ENCODE measurements at regions not wholly inside any gene's neighbourhood (a gene's known extent, or its start where the extent isn't known, plus 50 kb on each side); places are given as distances from the start of the nearest gene placed in this dataset.
"Not testable (repeated sequence)": the region's sequence is repeated elsewhere in the genome, so short reads cannot be mapped to it uniquely, and the experiment has no call there.

DNA sequence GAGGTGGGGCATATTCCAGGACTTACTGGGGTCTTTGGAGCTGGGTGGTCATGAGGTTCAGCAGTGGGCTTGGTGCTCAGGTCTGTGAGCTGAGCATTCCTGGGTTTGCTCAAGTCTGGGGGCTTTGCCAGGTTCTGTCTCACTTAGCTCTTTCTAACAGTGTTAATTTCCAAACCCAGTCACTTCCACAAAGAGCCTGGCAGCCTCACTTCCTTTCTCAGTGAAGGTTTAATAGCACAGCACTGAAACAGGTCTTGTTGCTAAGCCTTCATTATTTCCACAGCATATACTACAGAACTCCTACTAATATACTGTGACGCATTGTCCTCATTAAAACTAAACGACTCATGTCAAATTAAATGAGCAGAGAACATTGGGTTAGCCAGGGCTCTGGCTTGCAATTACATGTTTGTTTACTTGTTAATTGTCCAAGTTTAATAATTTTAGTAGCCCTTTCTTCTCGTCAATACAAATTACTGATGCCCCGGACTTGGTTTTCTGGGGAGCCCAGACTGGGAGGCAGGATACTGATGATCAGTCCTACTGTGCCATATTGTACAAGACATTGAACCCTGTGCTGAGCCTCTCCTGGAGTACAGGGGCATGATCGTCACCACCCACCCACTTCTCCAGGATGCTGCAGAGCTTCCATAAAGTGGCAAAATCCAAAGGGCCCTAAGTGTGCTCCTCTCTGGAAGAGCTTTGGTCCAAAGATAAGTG, 170.7 kb downstream of the IER5 start:
- no peak for DNase-seq (ENCODE audit: low spot score)

DNA sequence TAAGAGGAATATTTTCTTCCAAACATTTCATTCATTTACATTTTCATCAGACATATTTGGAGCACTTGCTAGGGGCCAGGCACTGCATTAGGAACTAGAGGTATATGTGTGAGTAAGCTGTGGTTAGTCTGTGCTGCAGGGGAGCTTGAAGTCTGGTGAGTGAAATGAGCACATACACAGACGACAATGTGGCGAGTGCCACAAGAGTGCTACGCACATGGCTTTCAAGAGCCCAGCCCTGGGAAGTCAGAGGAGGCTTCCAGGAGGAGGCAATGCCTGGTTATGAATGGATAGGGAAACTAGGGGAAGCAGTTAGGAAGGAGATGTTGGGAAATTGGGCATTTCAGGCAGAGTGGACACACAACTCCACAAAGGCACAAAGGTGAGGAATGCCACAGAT, 171.8 kb downstream of the IER5 start:
- DNase-seq (ENCODE audit: low spot score), result no peak

DNA sequence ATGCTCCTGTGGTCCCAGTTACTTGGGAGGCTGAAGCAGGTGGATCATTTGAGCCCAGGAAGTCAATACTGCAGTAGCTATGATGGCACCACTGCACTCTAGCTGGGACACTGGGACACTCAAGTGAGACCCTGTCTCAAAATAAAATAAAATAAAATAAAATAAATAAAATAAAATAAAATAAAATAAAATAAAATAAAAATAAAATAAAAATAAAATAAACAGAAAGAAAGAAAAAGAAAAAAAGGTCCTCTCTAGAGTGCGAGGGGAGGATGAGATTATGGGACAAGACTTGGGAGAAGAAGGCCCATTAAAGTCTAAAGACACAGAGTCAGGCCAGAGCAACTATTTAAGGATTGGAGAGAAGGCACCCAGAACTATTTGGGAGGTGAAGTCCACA, 172.5 kb downstream of the IER5 start:
- DNase-seq (ENCODE audit: low spot score), result no peak

DNA sequence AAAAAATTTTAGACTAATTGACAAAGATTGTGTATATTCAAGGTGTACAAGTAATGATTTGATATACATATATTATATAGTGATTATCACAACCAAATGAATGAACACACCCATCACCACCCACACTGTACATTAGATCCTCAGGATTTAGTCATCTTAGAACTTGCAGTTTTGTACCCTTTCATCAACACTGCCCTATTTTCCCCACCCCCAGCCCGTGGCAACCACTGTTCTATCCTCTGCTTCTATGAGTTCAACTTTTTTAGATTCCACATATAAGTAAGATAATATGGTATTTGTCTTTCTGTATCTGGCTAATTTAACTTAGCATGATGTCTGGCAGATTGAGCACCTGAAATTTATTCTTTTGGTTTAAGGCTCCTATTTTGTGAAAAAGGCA, 173.6 kb downstream of the IER5 start:
- no peak for DNase-seq (ENCODE audit: low spot score)

DNA sequence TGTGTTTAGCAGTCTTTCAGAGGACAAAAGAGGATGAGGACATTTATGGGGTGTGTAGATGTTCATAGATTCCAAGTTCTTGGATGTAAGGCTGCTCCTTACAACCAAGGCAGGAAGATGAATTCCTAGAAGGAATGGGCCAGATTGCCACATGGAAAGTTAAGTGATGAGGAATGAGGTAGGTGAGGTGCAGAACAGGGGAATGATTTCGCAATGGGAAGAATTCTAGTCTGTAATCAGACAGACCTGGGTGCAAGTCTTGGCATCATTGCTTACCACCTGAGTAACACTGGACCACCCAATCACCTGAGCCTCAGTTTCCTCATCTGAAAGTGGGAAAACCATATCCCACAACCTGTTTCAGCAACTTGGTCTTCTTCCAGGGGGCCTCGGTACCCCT, 174.9 kb downstream of the IER5 start:
- DNase-seq (ENCODE audit: low spot score), result no peak

DNA sequence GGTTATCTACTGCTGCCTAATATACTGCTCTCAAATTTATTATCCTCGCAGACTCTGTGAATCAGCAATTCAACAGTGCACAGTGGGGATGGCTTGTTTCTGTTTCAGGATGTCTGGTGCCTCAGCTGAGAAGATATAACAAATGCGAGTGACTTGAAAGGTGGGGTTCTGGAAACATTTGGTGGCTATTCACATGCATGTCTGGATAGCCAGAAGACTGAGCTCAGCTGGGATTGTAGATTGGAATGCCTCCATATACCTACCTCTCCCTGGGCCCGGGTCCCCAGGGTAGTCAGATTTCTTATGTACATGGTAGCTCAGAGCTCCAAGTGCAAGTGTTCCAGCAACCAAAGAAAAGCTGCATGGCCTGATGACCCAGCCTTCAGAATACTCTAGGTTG, 176.3 kb downstream of the IER5 start:
- no peak for DNase-seq (ENCODE audit: low spot score)

DNA sequence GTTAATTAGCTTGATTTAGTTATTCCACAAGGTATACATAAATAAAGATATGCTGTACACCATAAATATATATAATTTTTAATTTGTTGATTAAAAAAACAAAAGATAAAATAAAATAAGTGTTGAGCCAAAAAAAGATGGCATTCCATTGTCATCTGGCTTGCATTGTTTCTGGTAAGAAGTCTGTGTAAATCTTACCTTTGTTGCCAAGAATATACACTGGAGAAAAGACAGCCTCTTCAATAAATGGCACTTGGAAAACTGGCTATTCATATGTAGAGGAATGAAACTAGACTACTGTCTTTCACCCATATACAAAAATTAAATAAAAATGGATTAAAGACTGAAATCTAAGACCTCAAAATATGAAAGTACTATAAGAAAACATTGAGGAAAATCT, 196.5 kb downstream of the IER5 start:
- no peak for DNase-seq (ENCODE audit: low spot score)

DNA sequence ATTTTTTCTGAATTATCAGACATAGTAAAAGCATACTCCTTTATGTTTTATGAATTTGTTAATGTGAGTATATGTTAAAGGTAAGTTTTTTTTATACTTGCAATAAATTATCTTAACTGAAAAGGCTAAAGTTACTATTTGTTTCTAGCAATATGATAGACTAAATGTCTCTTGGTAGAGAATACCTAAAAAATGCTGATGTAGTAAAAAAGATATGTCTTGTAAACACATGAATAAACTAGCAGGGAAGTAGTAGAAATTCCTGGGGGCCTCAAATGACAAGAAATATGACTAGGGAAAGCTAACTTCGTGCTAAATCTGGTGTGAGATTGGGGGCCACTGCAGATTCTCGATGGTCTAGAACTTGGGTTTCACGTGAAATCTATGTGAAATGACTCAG, 188.1 kb upstream of the CACNA1E start:
- DNase-seq (ENCODE audit: low spot score), result no peak

DNA sequence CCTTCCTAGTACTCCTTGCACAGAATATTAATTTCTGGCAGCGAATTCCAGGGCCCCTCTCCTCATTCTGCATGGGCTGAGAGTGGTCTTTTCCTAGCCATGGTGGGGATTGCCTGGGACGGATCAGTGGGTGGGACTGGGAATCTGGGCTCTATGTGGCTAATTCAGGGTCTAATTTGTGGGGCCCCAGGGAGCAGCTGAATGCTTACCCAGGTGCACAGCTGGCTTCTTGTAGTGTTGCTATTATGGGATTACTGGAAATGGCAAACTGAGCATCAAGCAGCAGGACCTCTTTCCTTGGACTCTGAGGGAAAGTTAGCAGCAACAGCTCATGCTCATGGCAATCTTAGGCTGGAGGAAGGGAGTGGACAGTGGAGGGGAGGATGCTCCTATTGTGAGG, 187.1 kb upstream of the CACNA1E start:
- DNase-seq (ENCODE audit: low spot score), result no peak

DNA sequence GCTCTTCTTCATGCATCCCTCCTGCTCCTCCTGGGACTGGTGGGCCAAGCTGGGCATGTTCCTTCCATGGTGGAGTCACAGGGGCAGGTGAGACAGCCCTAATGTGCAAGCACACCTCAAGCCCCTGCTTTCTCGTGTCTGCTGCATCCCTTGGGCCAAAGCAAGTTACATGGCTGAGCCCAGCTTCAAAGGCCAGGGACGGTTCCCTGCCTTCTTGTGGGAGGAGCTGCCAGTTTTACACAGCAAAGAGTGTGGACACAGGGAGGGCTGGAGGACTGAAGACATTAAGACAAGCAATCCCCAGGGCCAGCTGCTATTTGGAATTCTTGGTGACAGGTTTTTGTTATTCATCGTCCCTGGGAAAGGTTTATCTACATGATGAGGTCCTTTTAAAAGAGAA, 175.2 kb upstream of the CACNA1E start:
- no peak for DNase-seq (ENCODE audit: low spot score)

DNA sequence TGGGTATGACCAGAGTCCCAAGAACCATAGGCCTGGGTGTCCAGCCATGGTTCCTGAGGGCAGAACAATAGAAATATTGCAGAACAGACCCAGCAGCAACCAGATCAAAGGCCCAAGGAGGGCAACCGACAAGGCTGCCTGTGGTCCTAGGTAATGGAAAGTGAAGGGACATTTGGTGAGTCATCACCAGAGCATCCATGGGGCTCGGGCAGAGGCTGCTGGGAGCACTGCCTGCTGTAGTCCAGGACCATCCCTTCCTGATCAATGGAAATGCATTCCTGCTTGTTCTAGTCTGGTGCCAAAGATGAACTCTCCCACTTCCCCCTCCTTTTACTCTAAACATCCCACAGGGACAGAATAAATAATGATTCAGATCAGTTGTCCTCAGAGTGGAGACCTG, 172.8 kb upstream of the CACNA1E start:
- no peak for DNase-seq (ENCODE audit: low spot score)

DNA sequence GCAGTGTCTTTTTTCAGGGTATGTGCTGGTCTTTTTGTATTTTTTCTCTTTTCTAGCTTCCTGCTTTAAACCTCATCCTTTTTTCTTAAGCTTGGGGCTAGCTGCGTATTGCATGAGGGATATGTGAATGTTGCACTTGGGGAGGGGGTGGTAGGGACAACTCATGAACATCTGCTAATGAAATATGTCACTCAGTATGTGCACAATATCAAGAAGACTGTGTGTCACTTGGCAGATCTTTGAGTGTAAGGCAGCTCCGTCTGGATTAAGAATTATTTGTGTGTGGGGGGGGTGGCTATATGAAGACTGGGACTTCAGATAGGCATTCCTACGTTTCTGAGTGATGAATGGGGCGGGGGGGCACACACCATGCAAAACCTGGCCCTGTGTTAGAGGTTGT, 170.4 kb upstream of the CACNA1E start:
- no peak for DNase-seq (ENCODE audit: low spot score)

DNA sequence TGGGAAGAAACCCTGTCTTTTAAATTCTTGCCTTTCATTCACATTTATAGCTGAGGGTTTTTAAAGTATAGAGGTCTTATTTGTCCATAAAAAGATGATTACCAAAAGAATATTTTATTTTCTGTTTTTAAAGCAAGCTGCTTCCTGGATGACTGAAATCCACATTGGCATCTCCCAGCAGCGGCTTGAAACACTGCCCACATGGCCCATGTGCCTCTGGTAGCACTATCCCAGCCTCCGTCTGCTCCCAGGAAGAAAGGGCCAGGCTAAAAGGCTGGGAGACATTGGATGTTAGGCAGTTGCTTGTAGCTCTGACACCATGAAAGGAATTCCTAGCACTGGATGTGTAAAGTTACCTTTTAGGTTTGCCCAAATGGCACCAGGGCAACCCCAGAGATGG, 169.9 kb upstream of the CACNA1E start:
- no peak for DNase-seq (ENCODE audit: low spot score)

DNA sequence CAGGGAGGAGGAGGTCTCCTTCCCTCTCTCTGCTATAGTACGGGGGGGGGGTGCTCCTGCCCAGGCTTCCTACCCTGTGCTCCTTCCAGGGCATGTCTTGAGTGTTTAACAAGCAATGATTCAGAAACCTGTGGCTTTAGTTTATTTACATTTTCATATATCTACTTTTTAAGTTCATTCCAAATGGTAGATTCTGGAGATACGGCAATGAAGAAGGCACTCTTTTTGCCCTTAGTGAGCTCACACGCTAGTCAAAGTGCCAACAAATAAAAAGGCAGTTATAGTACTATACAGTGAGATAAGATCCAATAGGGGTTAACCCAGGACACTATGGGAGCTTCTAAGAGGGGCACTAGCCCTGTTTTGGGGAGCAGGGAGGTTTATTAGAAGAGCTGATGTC, 169.3 kb upstream of the CACNA1E start:
- DNase-seq (ENCODE audit: low spot score), result no peak

DNA sequence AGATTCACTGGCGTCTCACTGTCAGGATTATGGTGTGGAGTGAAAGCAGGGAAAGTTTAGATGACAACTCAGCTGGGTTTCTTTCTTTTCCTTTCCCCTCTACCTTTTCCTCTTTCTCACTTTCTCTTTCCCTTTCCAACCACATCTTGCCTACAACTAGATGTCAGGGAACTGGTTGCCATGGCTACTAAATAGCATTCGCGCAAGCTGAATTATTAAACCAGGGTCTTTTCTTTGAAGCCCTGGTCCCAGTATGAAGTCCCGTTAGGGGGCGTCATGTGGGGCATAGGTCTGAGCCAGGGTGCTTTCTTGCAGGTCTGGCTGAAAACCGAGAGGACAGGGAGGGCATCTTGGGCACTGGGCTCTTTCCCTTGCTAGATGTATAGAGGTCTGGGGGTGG, 168.4 kb upstream of the CACNA1E start:
- DNase-seq (ENCODE audit: low spot score), result no peak

DNA sequence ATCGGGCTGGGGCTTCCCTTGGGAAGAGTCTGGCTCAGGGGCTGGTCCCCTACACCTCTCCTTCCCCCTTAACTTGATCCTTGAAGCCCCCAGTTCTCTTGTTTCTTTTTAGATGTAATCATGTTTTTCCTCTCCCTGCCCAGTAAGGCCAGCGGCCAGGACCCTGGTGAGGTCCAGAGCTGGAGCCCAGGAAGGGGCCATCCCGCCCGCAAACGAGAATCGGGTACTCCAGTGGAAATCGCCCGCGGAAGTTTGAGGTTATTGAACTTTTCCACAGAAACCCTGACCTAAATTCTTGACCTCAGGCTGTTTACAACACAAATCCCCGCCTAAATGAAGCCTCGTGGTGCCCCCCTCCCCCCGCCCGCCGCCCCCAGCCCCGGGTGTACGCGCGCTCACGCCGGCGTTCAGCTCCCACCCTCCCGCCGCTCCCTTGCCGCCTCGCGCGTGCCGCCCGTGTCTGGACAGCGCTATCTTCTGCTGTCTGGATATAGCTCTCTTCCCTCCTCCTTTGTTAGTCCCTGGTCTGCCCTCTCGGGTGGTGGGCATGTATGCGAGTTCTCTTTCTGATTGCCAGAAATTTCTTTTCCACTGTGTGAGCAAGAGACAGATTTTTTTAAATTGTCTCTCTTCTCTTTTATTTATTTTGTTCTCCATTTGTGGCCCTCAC, 165.9 kb upstream of the CACNA1E start:
- DNase-seq (ENCODE audit: low spot score), result no peak

DNA sequence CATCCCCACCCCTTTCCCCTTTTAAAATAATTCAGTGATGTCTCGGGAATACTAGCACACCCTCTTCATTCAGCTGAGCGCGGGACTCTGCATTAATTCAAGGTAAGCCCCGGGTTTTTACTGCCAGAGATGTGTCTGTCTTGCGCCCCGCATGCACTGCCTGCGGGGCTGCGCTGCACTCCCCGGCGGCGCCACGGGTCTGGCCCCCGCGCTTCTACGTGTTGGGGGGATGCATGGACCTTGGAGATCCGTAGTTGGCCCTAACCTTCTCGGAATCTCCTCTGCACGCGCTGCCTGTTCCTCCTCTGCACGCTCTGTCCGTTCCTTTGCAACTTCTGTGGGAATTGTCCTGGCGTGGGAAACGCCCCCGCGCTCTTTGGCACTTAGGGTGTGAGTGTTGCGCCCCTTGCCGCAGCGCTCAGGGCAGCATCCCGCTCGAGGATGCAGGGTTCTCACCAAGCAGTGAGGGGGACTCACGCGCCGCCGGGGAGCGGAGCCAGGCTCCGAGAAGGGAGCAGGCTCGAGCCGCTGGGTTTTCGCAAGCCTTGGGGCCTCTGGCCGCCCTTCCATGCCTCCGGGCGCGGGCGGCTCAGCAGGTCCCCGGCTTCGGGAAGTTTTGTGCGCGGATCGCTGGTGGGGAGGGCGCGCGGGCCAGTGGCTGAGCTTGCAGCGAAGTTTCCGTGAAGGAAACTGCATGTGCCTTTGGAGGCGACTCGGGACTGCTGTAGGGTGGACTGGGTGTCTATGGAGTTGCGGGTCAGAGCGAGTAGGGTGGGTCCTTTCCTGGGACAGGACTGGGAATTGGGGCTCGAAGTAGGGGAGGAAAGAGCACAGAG, 165.1 kb upstream of the CACNA1E start:
- no peak for DNase-seq (ENCODE audit: low spot score)

DNA sequence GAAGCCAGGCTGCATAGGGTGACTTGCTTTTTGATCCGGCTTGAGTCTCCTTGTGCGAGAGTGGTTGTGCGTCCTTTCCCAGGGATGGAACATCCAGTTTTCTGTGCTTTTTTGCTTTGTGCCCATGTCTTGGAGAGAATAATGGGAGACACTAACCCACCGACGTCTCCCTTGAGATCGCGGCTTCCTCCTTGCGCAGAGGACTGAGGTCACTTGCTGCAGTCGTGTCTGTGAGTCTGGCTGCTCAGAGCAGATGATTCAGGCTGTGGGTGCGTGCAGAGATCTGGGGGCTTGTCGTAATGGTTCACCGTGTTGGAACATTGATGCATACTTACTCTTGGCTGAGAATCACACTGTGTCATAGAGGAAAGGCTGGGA, 164.5 kb upstream of the CACNA1E start:
- no peak for DNase-seq (ENCODE audit: low spot score)

DNA sequence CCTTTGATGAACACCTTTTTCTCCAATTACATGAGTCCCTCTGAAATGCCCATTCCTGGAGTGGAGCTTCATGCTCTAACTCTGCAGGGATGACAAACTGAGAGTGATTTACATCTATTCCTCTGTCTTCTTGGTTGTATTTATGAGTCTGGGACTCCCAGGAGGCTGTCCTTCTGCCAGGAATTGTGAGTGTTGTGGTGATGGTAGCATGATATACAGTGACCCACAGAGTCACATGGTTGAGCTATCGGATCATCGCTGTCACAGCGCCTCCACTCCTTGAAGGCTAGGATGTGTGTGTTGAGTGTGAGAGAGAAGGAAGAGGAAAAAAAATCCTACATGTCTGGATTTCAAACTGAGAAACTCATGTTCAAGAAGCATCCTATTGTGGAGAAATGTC, 163.4 kb upstream of the CACNA1E start:
- DNase-seq (ENCODE audit: low spot score), result no peak

DNA sequence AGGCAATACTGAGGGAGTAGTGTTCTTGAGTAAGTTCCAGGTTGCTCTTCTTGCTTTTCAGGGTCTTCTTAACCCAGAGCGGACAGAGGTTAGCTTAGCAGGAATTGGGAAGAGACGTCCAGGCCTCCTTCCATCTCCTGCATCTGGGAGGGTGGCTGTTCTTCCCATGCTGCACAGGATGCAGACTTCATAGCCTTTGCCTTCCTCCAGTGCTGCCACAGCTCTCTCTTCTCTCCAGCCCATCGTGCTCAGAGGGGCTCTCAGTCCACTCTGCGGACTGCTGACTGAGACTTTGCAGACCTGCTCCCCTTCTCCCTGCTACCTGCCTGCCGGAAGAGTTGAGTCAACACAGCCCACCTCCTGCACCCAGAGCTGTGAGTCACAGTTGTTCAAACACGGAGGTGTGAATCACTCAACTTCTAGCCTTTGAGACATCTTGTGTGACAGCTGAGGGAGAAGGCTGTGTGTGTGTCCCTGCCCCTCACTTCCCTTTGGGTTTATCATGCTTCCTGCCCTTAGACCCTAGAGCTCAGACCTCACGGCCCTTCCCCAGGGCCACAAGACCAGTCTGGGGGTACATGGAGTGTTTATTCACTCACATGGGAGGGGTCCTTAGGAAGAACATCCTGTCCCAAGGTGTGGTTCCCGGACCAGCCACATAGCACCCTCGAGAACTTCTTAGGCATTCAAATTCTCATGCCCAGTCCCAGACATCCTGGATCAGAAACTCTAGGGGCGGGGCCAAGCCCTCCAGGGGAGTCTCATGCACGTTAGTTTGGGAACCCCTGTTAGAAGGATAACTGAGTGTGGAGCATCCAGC, 158.3 kb upstream of the CACNA1E start:
- DNase-seq (ENCODE audit: low spot score), result no peak

DNA sequence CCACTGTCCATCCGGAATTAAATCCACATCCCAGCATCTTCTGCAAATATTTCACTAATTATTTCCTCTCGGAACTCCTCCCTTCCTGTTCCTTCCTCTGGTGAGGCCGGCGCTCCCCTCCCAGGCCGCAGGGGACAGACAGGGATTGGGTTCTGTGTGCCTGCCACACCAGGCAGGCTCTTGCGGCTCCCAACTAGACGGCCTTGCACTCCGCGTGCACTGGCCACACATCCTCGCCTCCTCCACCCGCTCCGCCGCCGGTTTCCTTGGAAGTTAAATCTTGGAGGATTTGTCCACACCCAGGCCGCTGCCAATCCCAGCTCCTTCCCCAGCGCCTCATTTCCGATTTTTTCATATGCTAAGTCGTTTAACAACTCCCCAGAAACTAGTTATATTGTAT, 157.6 kb upstream of the CACNA1E start:
- not testable (repeated sequence) for DNase-seq (ENCODE audit: low spot score)

DNA sequence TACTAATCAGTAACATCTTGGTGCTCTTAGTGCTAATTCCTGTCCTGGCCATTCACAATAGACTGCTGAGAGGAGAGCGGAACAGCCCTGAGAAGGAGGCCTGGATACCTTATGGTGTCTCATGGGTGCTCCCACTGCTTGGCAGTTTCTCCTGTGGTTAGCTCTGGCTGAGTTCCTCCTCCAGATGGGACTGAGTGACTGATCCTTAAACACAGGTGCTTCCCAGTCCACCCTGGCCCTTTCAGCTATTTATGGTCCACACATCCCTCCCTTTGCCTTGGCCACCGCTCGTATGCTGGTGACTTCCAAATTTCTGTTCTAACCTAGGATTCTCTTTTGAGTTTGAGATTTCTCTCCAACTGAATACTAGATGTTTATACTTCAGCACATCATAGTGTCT, 157.0 kb upstream of the CACNA1E start:
- no peak for DNase-seq (ENCODE audit: low spot score)

Data from ureter (tissue), 1 donor.